ENCODE measurements at regions not wholly inside any gene's neighbourhood (a gene's known extent, or its start where the extent isn't known, plus 50 kb on each side); places are given as distances from the start of the nearest gene placed in this dataset.
"Not testable (repeated sequence)": the region's sequence is repeated elsewhere in the genome, so short reads cannot be mapped to it uniquely, and the experiment has no call there.

- Mint-ChIP-seq H3K4me3 (no peak overlapping the region), H3K36me3 (ENCODE audit: insufficient read depth) (no peaks in the 10 kb centered on the region), H3K27ac (ENCODE audit: low read depth) (no peak overlapping the region), H3K4me1 (no peaks in the 10 kb centered on the region), H3K27me3 (no peaks in the 10 kb centered on the region), H3K9me3 (peaks cover 16% of the 10 kb centered on the region)
- no peak for DNase-seq (ENCODE audit: low spot score in 2 of 2)
- ATAC-seq (replicated peaks; ENCODE audit: extremely low read depth, poor library complexity, severe bottlenecking): no peak
Measured at GRCh38 chr5:27773166-27773565, 734.8 kb upstream of the CDH9 start.

- peaks cover 10% of the 10 kb centered on the region for H3K9me3 Mint-ChIP-seq
- H3K27me3 Mint-ChIP-seq: no peaks in the 10 kb centered on the region
- no peaks in the 10 kb centered on the region for H3K36me3 Mint-ChIP-seq (ENCODE audit: insufficient read depth)
- H3K4me1 Mint-ChIP-seq: no peaks in the 10 kb centered on the region
- no peak for DNase-seq (ENCODE audit: low spot score in 2 of 2)
- H3K4me3 Mint-ChIP-seq: no peak overlapping the region
- no peak overlapping the region for H3K27ac Mint-ChIP-seq (ENCODE audit: low read depth)
- no peak for ATAC-seq (replicated peaks; ENCODE audit: extremely low read depth, poor library complexity, severe bottlenecking)
Measured at GRCh38 chr5:27769748-27770402, 731.5 kb upstream of the CDH9 start.

GRCh38 chr5:27748847-27749246 is 710.5 kb upstream of the CDH9 start:
- no peak overlapping the region for H3K4me3 Mint-ChIP-seq
- DNase-seq (ENCODE audit: low spot score in 2 of 2) (no peak), ATAC-seq (replicated peaks; ENCODE audit: extremely low read depth, poor library complexity, severe bottlenecking) (no peak)
- H3K9me3 Mint-ChIP-seq: peaks cover 31% of the 10 kb centered on the region
- no peak overlapping the region for H3K27ac Mint-ChIP-seq (ENCODE audit: low read depth)
- no peaks in the 10 kb centered on the region for H3K27me3 Mint-ChIP-seq
- H3K36me3 Mint-ChIP-seq (ENCODE audit: insufficient read depth): no peaks in the 10 kb centered on the region
- no peaks in the 10 kb centered on the region for H3K4me1 Mint-ChIP-seq

GRCh38 chr5:27743383-27743979 is 705.1 kb upstream of the CDH9 start:
- H3K27me3 Mint-ChIP-seq; H3K27ac Mint-ChIP-seq (ENCODE audit: low read depth); H3K4me1 Mint-ChIP-seq; H3K4me3 Mint-ChIP-seq; DNase-seq (ENCODE audit: low spot score in 2 of 2); H3K36me3 Mint-ChIP-seq (ENCODE audit: insufficient read depth); ATAC-seq (replicated peaks; ENCODE audit: extremely low read depth, poor library complexity, severe bottlenecking): not testable (repeated sequence)
- H3K9me3 Mint-ChIP-seq: peaks cover 29% of the 10 kb centered on the region

GRCh38 chr5:27742805-27743204 is 704.4 kb upstream of the CDH9 start:
- Mint-ChIP-seq H3K27ac (ENCODE audit: low read depth) (no peak overlapping the region), H3K9me3 (peaks cover 27% of the 10 kb centered on the region), H3K4me3 (no peak overlapping the region), H3K36me3 (ENCODE audit: insufficient read depth) (no peaks in the 10 kb centered on the region), H3K27me3 (no peaks in the 10 kb centered on the region), H3K4me1 (no peaks in the 10 kb centered on the region)
- ATAC-seq (replicated peaks; ENCODE audit: extremely low read depth, poor library complexity, severe bottlenecking): no peak
- no peak for DNase-seq (ENCODE audit: low spot score in 2 of 2)

GRCh38 chr5:27734838-27735237 is 696.5 kb upstream of the CDH9 start:
- ATAC-seq (replicated peaks; ENCODE audit: extremely low read depth, poor library complexity, severe bottlenecking) (no peak), DNase-seq (ENCODE audit: low spot score in 2 of 2) (no peak)
- H3K4me1 Mint-ChIP-seq: no peaks in the 10 kb centered on the region
- H3K36me3 Mint-ChIP-seq (ENCODE audit: insufficient read depth): no peaks in the 10 kb centered on the region
- H3K27ac Mint-ChIP-seq (ENCODE audit: low read depth): no peak overlapping the region
- H3K9me3 Mint-ChIP-seq: peaks cover 12% of the 10 kb centered on the region
- H3K4me3 Mint-ChIP-seq: no peak overlapping the region
- no peaks in the 10 kb centered on the region for H3K27me3 Mint-ChIP-seq

GRCh38 chr5:27733237-27733636 is 694.9 kb upstream of the CDH9 start:
- peaks cover 12% of the 10 kb centered on the region for H3K9me3 Mint-ChIP-seq
- ATAC-seq (replicated peaks; ENCODE audit: extremely low read depth, poor library complexity, severe bottlenecking) (no peak), DNase-seq (ENCODE audit: low spot score in 2 of 2) (no peak)
- no peaks in the 10 kb centered on the region for H3K27me3 Mint-ChIP-seq
- no peak overlapping the region for H3K27ac Mint-ChIP-seq (ENCODE audit: low read depth)
- no peaks in the 10 kb centered on the region for H3K36me3 Mint-ChIP-seq (ENCODE audit: insufficient read depth)
- no peak overlapping the region for H3K4me3 Mint-ChIP-seq
- H3K4me1 Mint-ChIP-seq: no peaks in the 10 kb centered on the region

GRCh38 chr5:27727254-27727653 is 688.9 kb upstream of the CDH9 start:
- no peak for ATAC-seq (replicated peaks; ENCODE audit: extremely low read depth, poor library complexity, severe bottlenecking)
- no peak for DNase-seq (ENCODE audit: low spot score in 2 of 2)
- Mint-ChIP-seq H3K4me3 (no peak overlapping the region), H3K27me3 (no peaks in the 10 kb centered on the region), H3K36me3 (ENCODE audit: insufficient read depth) (no peaks in the 10 kb centered on the region), H3K27ac (ENCODE audit: low read depth) (no peak overlapping the region), H3K9me3 (peaks cover 12% of the 10 kb centered on the region), H3K4me1 (no peaks in the 10 kb centered on the region)

GRCh38 chr5:27722337-27722736 is 684.0 kb upstream of the CDH9 start:
- H3K4me3 Mint-ChIP-seq: no peak overlapping the region
- H3K9me3 Mint-ChIP-seq: peaks cover 9% of the 10 kb centered on the region
- no peaks in the 10 kb centered on the region for H3K36me3 Mint-ChIP-seq (ENCODE audit: insufficient read depth)
- H3K27me3 Mint-ChIP-seq: no peaks in the 10 kb centered on the region
- DNase-seq (ENCODE audit: low spot score in 2 of 2): no peak
- ATAC-seq (replicated peaks; ENCODE audit: extremely low read depth, poor library complexity, severe bottlenecking): no peak
- H3K27ac Mint-ChIP-seq (ENCODE audit: low read depth): no peak overlapping the region
- no peaks in the 10 kb centered on the region for H3K4me1 Mint-ChIP-seq

GRCh38 chr5:27708534-27708933 is 670.1 kb upstream of the CDH9 start:
- H3K4me3 Mint-ChIP-seq: no peak overlapping the region
- no peaks in the 10 kb centered on the region for H3K36me3 Mint-ChIP-seq (ENCODE audit: insufficient read depth)
- H3K4me1 Mint-ChIP-seq: no peaks in the 10 kb centered on the region
- H3K27ac Mint-ChIP-seq (ENCODE audit: low read depth): no peak overlapping the region
- DNase-seq (ENCODE audit: low spot score in 2 of 2) (no peak), ATAC-seq (replicated peaks; ENCODE audit: extremely low read depth, poor library complexity, severe bottlenecking) (no peak)
- no peaks in the 10 kb centered on the region for H3K9me3 Mint-ChIP-seq
- no peaks in the 10 kb centered on the region for H3K27me3 Mint-ChIP-seq

- no peak overlapping the region for H3K4me3 Mint-ChIP-seq
- no peaks in the 10 kb centered on the region for H3K4me1 Mint-ChIP-seq
- H3K27ac Mint-ChIP-seq (ENCODE audit: low read depth): no peak overlapping the region
- no peaks in the 10 kb centered on the region for H3K36me3 Mint-ChIP-seq (ENCODE audit: insufficient read depth)
- H3K9me3 Mint-ChIP-seq: peaks cover 6% of the 10 kb centered on the region
- DNase-seq (ENCODE audit: low spot score in 2 of 2) (no peak), ATAC-seq (replicated peaks; ENCODE audit: extremely low read depth, poor library complexity, severe bottlenecking) (no peak)
- H3K27me3 Mint-ChIP-seq: no peaks in the 10 kb centered on the region
Measured at GRCh38 chr5:27706832-27707231, 668.4 kb upstream of the CDH9 start.

GRCh38 chr5:27705661-27706060 is 667.3 kb upstream of the CDH9 start:
- ATAC-seq (replicated peaks; ENCODE audit: extremely low read depth, poor library complexity, severe bottlenecking) (no peak), DNase-seq (ENCODE audit: low spot score in 2 of 2) (no peak)
- H3K9me3 Mint-ChIP-seq: peaks cover 6% of the 10 kb centered on the region

More at GRCh38 chr5:27705661-27706060, 667.3 kb upstream of the CDH9 start:
- Mint-ChIP-seq H3K36me3 (ENCODE audit: insufficient read depth) (no peaks in the 10 kb centered on the region), H3K27me3 (no peaks in the 10 kb centered on the region), H3K27ac (ENCODE audit: low read depth) (no peak overlapping the region), H3K4me3 (no peak overlapping the region), H3K4me1 (no peaks in the 10 kb centered on the region)
